Trophoblast cell (in vitro differentiated cells and primary cell): ENCODE measurements at regions not wholly inside any gene's neighbourhood (a gene's known extent, or its start where the extent isn't known, plus 50 kb on each side); places are given as distances from the start of the nearest gene placed in this dataset.

Experiments
- DNase-seq, 2 donors: peaks; one replicate each; pipeline ENCODE4 v3.0.0-alpha.2; 2016
- H2AFZ ChIP-seq: 2 replicates; pipeline ENCODE4 v1.6.1; 2013; ENCODE audit warnings: low read length, moderate library complexity, mild to moderate bottlenecking; ENCODE audit not compliant: insufficient read depth, poor library complexity
- H2AK5ac ChIP-seq: 2 replicates; pipeline ENCODE4 v1.6.1; 2013; ENCODE audit warnings: mild to moderate bottlenecking, low read length
- H2BK120ac ChIP-seq: 2 replicates; pipeline ENCODE4 v1.6.1; 2013; ENCODE audit warnings: low read length, mild to moderate bottlenecking, moderate library complexity; ENCODE audit not compliant: insufficient read depth, poor library complexity
- H2BK12ac ChIP-seq: 2 replicates; pipeline ENCODE4 v1.6.1; 2013; ENCODE audit warnings: mild to moderate bottlenecking, low read length, moderate library complexity
- H2BK5ac ChIP-seq: 2 replicates; pipeline ENCODE4 v1.6.1; 2013; ENCODE audit warnings: low read length, low read depth, moderate library complexity, mild to moderate bottlenecking; ENCODE audit not compliant: poor library complexity
- H3K14ac ChIP-seq: 2 replicates; pipeline ENCODE4 v1.6.1; 2013; ENCODE audit warnings: mild to moderate bottlenecking, low read length
- H3K18ac ChIP-seq: 2 replicates; pipeline ENCODE4 v1.6.1; 2013; ENCODE audit warnings: mild to moderate bottlenecking, low read length
- H3K23ac ChIP-seq: 2 replicates; pipeline ENCODE4 v1.6.1; 2013; ENCODE audit warnings: low read length
- H3K27ac ChIP-seq: 2 replicates; pipeline ENCODE4 v1.5.1; 2013; ENCODE audit warnings: low read depth, mild to moderate bottlenecking, inconsistent platforms, low read length, moderate library complexity
- H3K27me3 ChIP-seq: 2 replicates; pipeline ENCODE4 v1.6.1; 2013; ENCODE audit warnings: inconsistent platforms, mild to moderate bottlenecking, low read length, moderate library complexity; ENCODE audit not compliant: insufficient read depth
- H3K36me3 ChIP-seq, 2 experiments: 1 replicate in 1 of 2; 2 replicates in 1 of 2; pipeline ENCODE4 v1.6.1; 2013; ENCODE audit warnings: low read length in 2 of 2, mild to moderate bottlenecking in 2 of 2, moderate library complexity in 1 of 2; ENCODE audit not compliant: insufficient read depth in 2 of 2, control insufficient read depth in 1 of 2
- H3K4ac ChIP-seq: 2 replicates; pipeline ENCODE4 v1.6.1; 2013; ENCODE audit warnings: low read depth, mild to moderate bottlenecking, low read length, moderate library complexity
- H3K4me1 ChIP-seq, 2 experiments: 1 replicate in 1 of 2; 2 replicates in 1 of 2; pipeline ENCODE4 v1.6.1; 2013; ENCODE audit warnings: low read length in 2 of 2, mild to moderate bottlenecking in 2 of 2, moderate library complexity in 1 of 2; ENCODE audit not compliant: insufficient read depth in 2 of 2, control insufficient read depth in 1 of 2
- H3K4me2 ChIP-seq: 2 replicates; pipeline ENCODE4 v1.6.1; 2013; ENCODE audit warnings: inconsistent platforms, mild to moderate bottlenecking, low read length, moderate library complexity
- H3K4me3 ChIP-seq: 2 replicates; pipeline ENCODE4 v1.5.1; 2013; ENCODE audit warnings: mild to moderate bottlenecking, low read depth, low read length, inconsistent platforms
- H3K79me1 ChIP-seq: one replicate; pipeline ENCODE4 v1.6.1; 2013; ENCODE audit warnings: low read length
- H3K79me2 ChIP-seq: 2 replicates; pipeline ENCODE4 v1.6.1; 2013; ENCODE audit warnings: low read length, mild to moderate bottlenecking; ENCODE audit not compliant: control insufficient read depth, insufficient read depth, poor library complexity
- H3K9ac ChIP-seq: 2 replicates; pipeline ENCODE4 v1.6.1; 2013; ENCODE audit warnings: mild to moderate bottlenecking, low read length
- H3K9me3 ChIP-seq: 2 replicates; pipeline ENCODE4 v1.6.1; 2013; ENCODE audit warnings: low read depth, mild to moderate bottlenecking, control low read depth, inconsistent platforms, low read length; ENCODE audit not compliant: insufficient read depth
- H4K12ac ChIP-seq: 2 replicates; pipeline ENCODE4 v1.6.1; 2013; ENCODE audit warnings: low read depth, mild to moderate bottlenecking, low read length, moderate library complexity
- H4K8ac ChIP-seq: 2 replicates; pipeline ENCODE4 v1.6.1; 2013; ENCODE audit warnings: low read depth, mild to moderate bottlenecking, low read length, moderate library complexity
- H4K91ac ChIP-seq: one replicate; pipeline ENCODE4 v1.6.1; 2013; ENCODE audit warnings: low read depth, mild to moderate bottlenecking, low read length, moderate library complexity
- WGBS: extraction: QIAGEN DNeasy Blood & Tissue Kit; methylation state at CpG from one replicate; pipeline ENCODE4 v1.1.7; 2013; ENCODE audit warnings: missing lambda C conversion rate; ENCODE audit not compliant: insufficient read length, insufficient coverage; ENCODE audit errors: extremely low coverage; 5-methylcytosine and 5-hydroxymethylcytosine counted together

DNA sequence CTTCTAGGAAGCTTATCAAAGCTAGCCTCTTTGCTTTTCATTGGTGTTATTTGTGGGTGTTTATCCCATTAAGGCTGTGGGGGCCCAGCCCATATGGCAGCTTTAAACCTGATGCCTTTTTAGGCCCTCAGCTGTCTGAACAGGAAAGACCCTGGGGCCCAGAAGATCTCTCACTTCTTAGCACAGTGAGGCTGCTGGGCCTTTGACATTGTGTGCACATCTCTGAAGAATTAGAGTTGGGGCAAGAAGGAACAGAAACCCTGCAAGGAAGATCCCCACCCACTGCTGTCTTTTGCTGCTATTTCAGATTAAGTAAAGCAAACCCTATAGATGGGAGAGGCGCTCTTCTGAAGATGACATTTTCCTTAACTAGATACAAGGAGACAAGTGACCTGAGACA is 250.0 kb downstream of the SMAD2 start:
- H3K9me3 ChIP-seq: no peaks in the 10 kb centered on the region
- H4K91ac ChIP-seq: no peak overlapping the region
- H3K14ac ChIP-seq: no peak overlapping the region
- H2BK5ac ChIP-seq: no peak overlapping the region
- no peak overlapping the region for H3K4me2 ChIP-seq
- no peak overlapping the region for H2AFZ ChIP-seq
- H2AK5ac ChIP-seq: no peak overlapping the region
- H3K79me2 ChIP-seq: no peaks in the 10 kb centered on the region
- H3K23ac ChIP-seq: no peak overlapping the region
- no peak overlapping the region for H2BK12ac ChIP-seq
- H3K27ac ChIP-seq: no peak overlapping the region
- H3K4me3 ChIP-seq: no peak overlapping the region
- WGBS: no CpG with 5 or more reads among the region's 1 CpG
- no peak overlapping the region for H2BK120ac ChIP-seq
- no peaks in the 10 kb centered on the region for H3K27me3 ChIP-seq
- no peak overlapping the region for H4K8ac ChIP-seq
- H3K18ac ChIP-seq: no peak overlapping the region
- H3K79me1 ChIP-seq: no peaks in the 10 kb centered on the region
- no peaks in the 10 kb centered on the region for H3K4me1 ChIP-seq
- H4K12ac ChIP-seq: no peak overlapping the region
- no peak for DNase-seq
- H3K36me3 ChIP-seq: no peaks in the 10 kb centered on the region
- no peak overlapping the region for H3K4ac ChIP-seq
- no peak overlapping the region for H3K9ac ChIP-seq

DNA sequence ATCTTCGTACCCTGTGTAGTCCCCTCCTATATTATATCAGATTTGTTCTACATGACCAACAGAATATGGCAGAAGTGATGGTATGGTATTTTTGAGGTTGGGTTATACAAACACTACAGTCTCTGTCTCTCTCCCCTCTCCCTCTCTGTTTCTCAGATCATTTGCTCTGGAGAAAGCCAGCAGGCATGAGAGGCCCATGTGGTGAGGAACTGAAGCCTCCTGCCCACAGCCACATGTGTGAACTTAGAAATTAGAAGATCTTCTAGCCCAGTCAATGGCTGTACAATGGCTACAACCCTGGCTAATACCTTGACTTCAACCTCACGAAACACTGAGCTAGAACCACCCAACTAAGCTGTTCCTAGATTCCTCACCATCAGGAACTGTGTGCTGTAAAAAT is 250.6 kb downstream of the SMAD2 start:
- Histone ChIP-seq H3K4me1 (no peaks in the 10 kb centered on the region), H3K36me3 (no peaks in the 10 kb centered on the region), H3K23ac (no peak overlapping the region), H4K8ac (no peak overlapping the region), H3K9me3 (no peaks in the 10 kb centered on the region), H2BK12ac (no peak overlapping the region), H3K4me3 (no peak overlapping the region), H2AK5ac (no peak overlapping the region), H3K27ac (no peak overlapping the region), H3K9ac (no peak overlapping the region), H4K91ac (no peak overlapping the region), H3K27me3 (no peaks in the 10 kb centered on the region), H3K18ac (no peak overlapping the region), H3K4me2 (no peak overlapping the region), H2BK120ac (no peak overlapping the region), H4K12ac (no peak overlapping the region), H3K4ac (no peak overlapping the region), H3K79me1 (no peaks in the 10 kb centered on the region), H2AFZ (no peak overlapping the region), H3K14ac (no peak overlapping the region), H2BK5ac (no peak overlapping the region), H3K79me2 (no peaks in the 10 kb centered on the region)
- DNase-seq: no peak
- WGBS: no CpG with 5 or more reads among the region's 2 CpGs

DNA sequence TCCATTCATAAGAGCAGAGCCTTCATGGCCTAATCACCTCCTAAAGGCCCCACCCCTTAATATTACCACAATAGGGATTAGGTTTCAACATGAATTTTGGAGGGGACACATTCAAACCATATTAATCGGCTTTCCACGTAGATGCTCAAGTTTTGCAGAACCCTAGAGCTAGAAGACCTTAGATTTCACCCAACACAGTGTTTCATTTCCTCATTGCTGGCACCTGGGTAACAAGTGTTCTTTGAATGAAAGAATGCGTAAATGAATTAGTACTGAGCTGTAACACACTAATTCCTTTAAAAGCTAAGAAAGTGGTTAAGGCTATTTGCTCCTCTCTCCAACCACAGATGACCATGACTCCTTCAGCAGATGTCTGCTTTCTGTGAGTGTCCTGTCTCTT is 252.5 kb downstream of the SMAD2 start:
- WGBS: no CpG with 5 or more reads among the region's 3 CpGs
- Histone ChIP-seq H2BK5ac (no peak overlapping the region), H3K4me1 (no peaks in the 10 kb centered on the region), H3K79me1 (no peaks in the 10 kb centered on the region), H3K4me2 (no peak overlapping the region), H3K27me3 (no peaks in the 10 kb centered on the region), H3K9me3 (no peaks in the 10 kb centered on the region), H3K14ac (no peak overlapping the region), H3K9ac (no peak overlapping the region), H2BK120ac (no peak overlapping the region), H4K8ac (no peak overlapping the region), H3K27ac (no peak overlapping the region), H4K12ac (no peak overlapping the region), H3K4me3 (no peak overlapping the region), H2AFZ (no peak overlapping the region), H2BK12ac (no peak overlapping the region), H2AK5ac (no peak overlapping the region), H3K36me3 (no peaks in the 10 kb centered on the region), H4K91ac (no peak overlapping the region), H3K4ac (no peak overlapping the region), H3K79me2 (no peaks in the 10 kb centered on the region), H3K18ac (no peak overlapping the region), H3K23ac (no peak overlapping the region)
- DNase-seq: no peak

DNA sequence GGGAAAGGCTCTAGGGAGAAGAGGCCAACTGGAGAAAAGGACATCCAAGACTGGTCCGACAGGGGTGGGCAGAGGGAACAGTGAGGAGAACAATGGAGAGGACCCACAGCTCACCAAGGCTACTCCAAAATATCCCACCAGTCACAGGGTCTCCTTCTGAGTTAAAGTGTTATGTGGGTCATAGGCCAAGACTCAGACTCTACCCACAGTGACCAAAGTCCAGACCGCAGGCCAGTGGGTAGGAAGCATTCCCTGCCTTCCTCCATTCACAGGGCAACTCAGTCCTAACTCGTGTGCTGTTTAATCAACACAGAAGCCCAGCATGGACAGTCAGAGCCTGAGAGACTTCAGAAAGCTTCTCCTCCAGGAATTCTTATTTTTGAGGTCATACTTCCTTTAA is 260.6 kb downstream of the SMAD2 start:
- no peak overlapping the region for H2AFZ ChIP-seq
- H2BK5ac ChIP-seq: no peak overlapping the region
- no peak overlapping the region for H3K9ac ChIP-seq
- no peaks in the 10 kb centered on the region for H3K79me1 ChIP-seq
- H3K27ac ChIP-seq: no peak overlapping the region
- H3K9me3 ChIP-seq: no peaks in the 10 kb centered on the region
- H3K14ac ChIP-seq: no peak overlapping the region
- no peak overlapping the region for H3K4me2 ChIP-seq
- no peak overlapping the region for H3K18ac ChIP-seq
- no peaks in the 10 kb centered on the region for H3K36me3 ChIP-seq
- no peaks in the 10 kb centered on the region for H3K27me3 ChIP-seq
- H3K4me1 ChIP-seq: no peaks in the 10 kb centered on the region
- H3K79me2 ChIP-seq: no peaks in the 10 kb centered on the region
- WGBS: no CpG with 5 or more reads among the region's 3 CpGs
- no peak overlapping the region for H3K4ac ChIP-seq
- H2AK5ac ChIP-seq: no peak overlapping the region
- H3K23ac ChIP-seq: no peak overlapping the region
- H4K91ac ChIP-seq: no peak overlapping the region
- H4K8ac ChIP-seq: no peak overlapping the region
- H2BK120ac ChIP-seq: no peak overlapping the region
- H3K4me3 ChIP-seq: no peak overlapping the region
- no peak for DNase-seq
- no peak overlapping the region for H2BK12ac ChIP-seq
- H4K12ac ChIP-seq: no peak overlapping the region
